Ovary (tissue), 3 donors: ENCODE measurements at regions not wholly inside any gene's neighbourhood (a gene's known extent, or its start where the extent isn't known, plus 50 kb on each side); places are given as distances from the start of the nearest gene placed in this dataset.

Experiments used
- CTCF ChIP-seq, 3 donors: fragments of 450-650 bp in 2 of 3; fragments of 200-600 bp in 1 of 3; IDR thresholded peaks; one replicate each; pipeline versions ENCODE4 v1.5.1 to v1.8.0; 2016 to 2022; ENCODE audit warnings: antibody characterized with exemption in 3 of 3, mild to moderate bottlenecking in 1 of 3
- EP300 ChIP-seq: sonication (generic); formaldehyde crosslinking; IDR thresholded peaks from one replicate; pipeline ENCODE4 v1.6.1; 2017; ENCODE audit warnings: antibody characterized with exemption
- POLR2A ChIP-seq: fragments of 450-650 bp; IDR thresholded peaks from one replicate; pipeline ENCODE4 v1.6.1; 2017; ENCODE audit warnings: antibody characterized with exemption, mild to moderate bottlenecking, moderate library complexity
- donor health status: DM: no; HTN: no; CAD: no.

- TF ChIP-seq CTCF (IDR thresholded peaks at IDR 0.05), result no peak
- no peak for TF ChIP-seq POLR2A
- TF ChIP-seq EP300, result no peak
Measured at GRCh38 chr18:26700728-26701127, 152.4 kb upstream of the KCTD1 start.
